HCT116 (cell line): ENCODE measurements at regions not wholly inside any gene's neighbourhood (a gene's known extent, or its start where the extent isn't known, plus 50 kb on each side); places are given as distances from the start of the nearest gene placed in this dataset.

Experiments used
- ATAC-seq: fragments of 200-7000 bp; cut with Tn5 transposase; 2 replicates; pipeline ENCODE4 v1.9.1; 2020; ENCODE audit warnings: mild to moderate bottlenecking, moderate library complexity
- BruUV-seq: library from RNA; stranded (reverse); fragments of 400-500 nt; replicated peaks from 2 replicates; lab custom pipeline; 2021; lab: Mats Ljungman, UMichigan
- CTCF ChIA-PET: fragments of 300-600 bp; sonication (Branson Sonifier 250); formaldehyde crosslinking; loops from one replicate; lab custom pipeline; 2021; ENCODE audit warnings: antibody characterized with exemption; lab: Charles Lee
- POLR2A ChIA-PET: fragments of 300-600, 350-600 bp; sonication (Branson Sonifier 250); formaldehyde crosslinking; loops from one replicate; lab custom pipeline; 2021; ENCODE audit warnings: antibody characterized with exemption; lab: Charles Lee
- RAD21 ChIA-PET, 2 experiments: fragments of 300-600 bp; sonication (Branson Sonifier 250); formaldehyde crosslinking; loops; one replicate each; lab custom pipeline; 2023; ENCODE audit warnings: low total read pairs in 2 of 2; ENCODE audit not compliant: uncharacterized antibody in 2 of 2, unreplicated experiment in 2 of 2, low non-redundant PET in 1 of 2; lab: Charles Lee
- DNase-seq: peaks from one replicate; pipeline ENCODE4 v3.0.0-alpha.2; 2010; ENCODE audit warnings: low read depth, low spot score
- H2AFZ ChIP-seq: fragments of 200-600 bp; shearing (Covaris generic), sonication (generic); 2 replicates; pipeline ENCODE4 v1.6.1; 2017; ENCODE audit warnings: low read depth, mixed run types, mixed read lengths, antibody characterized with exemption, low read length; ENCODE audit not compliant: poor library complexity, severe bottlenecking
- H3K27ac ChIP-seq: 2 replicates; pipeline ENCODE4 v1.5.1; 2012; ENCODE audit warnings: low read depth, low read length
- H3K27me3 ChIP-seq: fragments of 200-600 bp; sonication (generic); 2 replicates; pipeline ENCODE4 v1.6.1; 2016; ENCODE audit warnings: mixed run types, low read length, mixed read lengths; ENCODE audit not compliant: insufficient read depth
- H3K36me3 ChIP-seq, 2 experiments: fragments of 200-500 bp in 1 of 2; fragments of 200-600 bp in 1 of 2; sonication (Bioruptor generic) in 1 of 2; sonication (generic) in 1 of 2; 2 replicates each; pipeline versions ENCODE4 v1.5.1 to v1.6.1; 2014 to 2016; ENCODE audit warnings: low read length in 2 of 2, inconsistent platforms in 1 of 2, mixed read lengths in 1 of 2, mixed run types in 1 of 2; ENCODE audit not compliant: insufficient read depth in 2 of 2, control insufficient read depth in 1 of 2
- H3K4me1 ChIP-seq, 2 experiments: fragments of 200-600 bp in 1 of 2; sonication (generic) in 1 of 2; 2 replicates each; pipeline versions ENCODE4 v1.5.1 to v1.6.1; 2012 to 2017; ENCODE audit warnings: low read length in 2 of 2, inconsistent platforms in 1 of 2, mild to moderate bottlenecking in 1 of 2, mixed read lengths in 1 of 2, mixed run types in 1 of 2, moderate library complexity in 1 of 2; ENCODE audit not compliant: insufficient read depth in 2 of 2, control insufficient read depth in 1 of 2
- H3K4me2 ChIP-seq: fragments of 200-600 bp; sonication (generic); 2 replicates; pipeline ENCODE4 v1.6.1; 2017; ENCODE audit warnings: mixed run types, low read length, mixed read lengths
- H3K4me3 ChIP-seq, 2 experiments: fragments of 200-600 bp in 1 of 2; sonication (generic) in 1 of 2; replicated peaks in 1 of 2; 2 replicates each; pipeline ENCODE4 v1.5.1; 2011 to 2016; ENCODE audit warnings: low read length in 2 of 2, control low read depth in 1 of 2, low read depth in 1 of 2, mild to moderate bottlenecking in 1 of 2, mixed read lengths in 1 of 2, mixed run types in 1 of 2
- H3K79me2 ChIP-seq: fragments of 200-600 bp; sonication (generic); 2 replicates; pipeline ENCODE4 v1.6.1; 2017; ENCODE audit warnings: mild to moderate bottlenecking, mixed run types, low read length, moderate library complexity, mixed read lengths; ENCODE audit not compliant: insufficient read depth
- H3K9ac ChIP-seq: fragments of 200-600 bp; sonication (generic); 2 replicates; pipeline ENCODE4 v1.6.1; 2016; ENCODE audit warnings: low read length, mixed read lengths
- H3K9me2 ChIP-seq: fragments of 200-600 bp; sonication (generic), shearing (Covaris generic); 2 replicates; pipeline ENCODE4 v1.6.1; 2017; ENCODE audit warnings: mixed run types, mild to moderate bottlenecking, moderate library complexity; ENCODE audit not compliant: insufficient read depth
- H3K9me3 ChIP-seq, 2 experiments: fragments of 200-500 bp in 1 of 2; fragments of 200-600 bp in 1 of 2; sonication (Bioruptor generic) in 1 of 2; sonication (generic) in 1 of 2; 2 replicates each; pipeline ENCODE4 v1.6.1; 2014 to 2017; ENCODE audit warnings: low read length in 2 of 2, mixed read lengths in 2 of 2, inconsistent platforms in 1 of 2, low read depth in 1 of 2, mild to moderate bottlenecking in 1 of 2, mixed run types in 1 of 2, moderate library complexity in 1 of 2; ENCODE audit not compliant: control insufficient read depth in 1 of 2, insufficient read depth in 1 of 2
- H4K20me1 ChIP-seq: fragments of 200-600 bp; sonication (generic), shearing (Covaris generic); 2 replicates; pipeline ENCODE4 v1.6.1; 2017; ENCODE audit warnings: mixed run types, mild to moderate bottlenecking, moderate library complexity; ENCODE audit not compliant: insufficient read depth
- CTCF ChIP-seq, 3 experiments: fragments of 200-600 bp in 1 of 3; sonication (generic) in 1 of 3; IDR thresholded peaks in 2 of 3; conservative IDR thresholded peaks in 1 of 3; 2 replicates each; pipeline ENCODE4 v1.5.1; 2012 to 2017; ENCODE audit warnings: low read depth in 2 of 3, low read length in 2 of 3, antibody characterized with exemption in 1 of 3, borderline replicate concordance in 1 of 3, control low read depth in 1 of 3, mild to moderate bottlenecking in 1 of 3, mixed read lengths in 1 of 3, mixed run types in 1 of 3, moderate library complexity in 1 of 3; ENCODE audit not compliant: insufficient read depth in 1 of 3
- ELF1 ChIP-seq: IDR thresholded peaks from 2 replicates; pipeline ENCODE4 v1.6.1; 2012; ENCODE audit warnings: low read depth, borderline replicate concordance
- EZH2 ChIP-seq: fragments of 200-600 bp; sonication (generic); IDR thresholded peaks from 2 replicates; pipeline ENCODE4 v1.6.1; 2017; ENCODE audit warnings: antibody characterized with exemption, mixed run types
- EZH2phosphoT487 ChIP-seq: fragments of 200-600 bp; IDR thresholded peaks from 2 replicates; pipeline ENCODE4 v1.6.1; 2018; ENCODE audit warnings: antibody characterized with exemption, borderline replicate concordance
- FOSL1 ChIP-seq: IDR thresholded peaks from 2 replicates; pipeline ENCODE4 v1.6.1; 2012; ENCODE audit warnings: low read depth
- JUND ChIP-seq: IDR thresholded peaks from 2 replicates; pipeline ENCODE4 v1.6.1; 2012
- REST ChIP-seq: IDR thresholded peaks from 2 replicates; pipeline ENCODE4 v1.6.1; 2012; ENCODE audit warnings: low read depth
- TCF7L2 ChIP-seq: IDR thresholded peaks from 2 replicates; pipeline ENCODE4 v1.7.0; 2011; ENCODE audit warnings: borderline replicate concordance, inconsistent platforms; ENCODE audit not compliant: insufficient read depth, insufficient read length; ENCODE audit errors: extremely low read depth
- ZBTB33 ChIP-seq: IDR thresholded peaks from 2 replicates; pipeline ENCODE4 v1.6.1; 2011; ENCODE audit warnings: mild to moderate bottlenecking, low read length, moderate library complexity; ENCODE audit not compliant: insufficient replicate concordance; ENCODE audit errors: extremely low read depth
- ZNF274 ChIP-seq: fragments of 200-500 bp; sonication (Bioruptor generic); IDR thresholded peaks from 2 replicates; pipeline ENCODE4 v1.6.1; 2014; ENCODE audit warnings: mild to moderate bottlenecking, low read depth, low read length, inconsistent platforms
- intact Hi-C: fragments of 100-400 bp; cut with micrococcal nuclease; formaldehyde crosslinking; loops from 2 replicates; pipeline ENCODE4 v1.10.0; 2022

- Histone ChIP-seq H3K9ac (no peak overlapping the region), H2AFZ (no peak overlapping the region), H3K9me2 (no peaks in the 10 kb centered on the region), H3K4me2 (no peak overlapping the region), H3K27me3 (no peaks in the 10 kb centered on the region), H3K36me3 (no peaks in the 10 kb centered on the region), H3K4me3 (no peak overlapping the region), H3K79me2 (no peaks in the 10 kb centered on the region), H3K27ac (no peak overlapping the region), H3K9me3 (no peaks in the 10 kb centered on the region), H3K4me1 (no peaks in the 10 kb centered on the region), H4K20me1 (no peaks in the 10 kb centered on the region)
- BruUV-seq, result no TSS peak
- DNase-seq, result no peak
- intact Hi-C loops, result no loop called here
- ATAC-seq, result no peak
- POLR2A ChIA-PET, result no interaction called here
- TF ChIP-seq JUND (no peak), TCF7L2 (no peak), EZH2phosphoT487 (no peak), ZNF274 (no peak), ZBTB33 (no peak), ELF1 (no peak), CTCF (IDR thresholded peaks at IDR 0.05 in 2 of 3, conservative IDR thresholded peaks at IDR 0.05 in 1 of 3; ENCODE audit: borderline replicate concordance in 1 of 3, insufficient read depth in 1 of 3, low read depth in 2 of 3, low read length in 2 of 3) (no peak), EZH2 (no peak), FOSL1 (no peak), REST (no peak)
- CTCF ChIA-PET, result no interaction called here
- RAD21 ChIA-PET, result no interaction called here
Measured at GRCh38 chr9:96156171-96156974, 145.6 kb downstream of the HSD17B3 start.
